Pancreas (tissue), 10 donors: ENCODE measurements at regions not wholly inside any gene's neighbourhood (a gene's known extent, or its start where the extent isn't known, plus 50 kb on each side); places are given as distances from the start of the nearest gene placed in this dataset.
"Not testable (repeated sequence)": the region's sequence is repeated elsewhere in the genome, so short reads cannot be mapped to it uniquely, and the experiment has no call there.

Experiments
- ATAC-seq, 4 donors: fragments of 200-7000 bp; cut with Tn5 transposase; one replicate each; pipeline versions ENCODE4 v1.8.0 to v1.9.1; 2020; ENCODE audit warnings: mild to moderate bottlenecking in 4 of 4, moderate library complexity in 4 of 4
- DNase-seq, 6 donors: peaks; one replicate each; pipeline ENCODE4 v3.0.0-alpha.2; 2020
- FAIRE-seq: peaks from 2 replicates; lab custom pipeline; 2012; peaks lifted over from hg19 to GRCh38; lab: Jason Lieb, UNC
- H3K27ac ChIP-seq, 4 donors: fragments of 200-600 bp; sonication (generic); 1 replicate in 3 of 4; 2 replicates in 1 of 4; pipeline versions ENCODE4 v1.5.0 to v1.8.0; 2020
- H3K27me3 ChIP-seq, 4 donors: fragments of 200-600 bp; one replicate each; pipeline ENCODE4 v1.8.0; 2021
- H3K36me3 ChIP-seq, 3 donors: fragments of 200-600 bp; sonication (generic) in 1 of 3; one replicate each; pipeline versions ENCODE4 v1.5.0 to v1.8.0; 2020 to 2021
- H3K4me1 ChIP-seq, 3 donors: fragments of 200-600 bp; one replicate each; pipeline ENCODE4 v1.8.0; 2021
- H3K4me3 ChIP-seq, 4 donors: fragments of 200-600 bp; sonication (generic) in 2 of 4; one replicate each; pipeline versions ENCODE4 v1.5.0 to v1.8.0; 2020 to 2021
- H3K9me3 ChIP-seq, 4 donors: fragments of 200-600 bp; one replicate each; pipeline ENCODE4 v1.8.0; 2021
- WGBS, 2 donors: extraction: QIAGEN DNeasy Blood & Tissue Kit; methylation state at CpG; one replicate each; pipeline ENCODE4 v1.1.7; 2013; 5-methylcytosine and 5-hydroxymethylcytosine counted together
- intact Hi-C, 3 donors: fragments of 100-400 bp; cut with DNase I; formaldehyde crosslinking; loops; one replicate each; pipeline versions ENCODE4 v1.11.1 to v1.14.2; 2022
- TF ChIP-seq, protein P1 (sequence below), 4 donors: fragments of 200-600 bp; sonication (generic) in 3 of 4; IDR thresholded peaks; one replicate each; pipeline versions ENCODE4 v1.5.0 to v1.8.0; 2021; ENCODE audit warnings: antibody characterized with exemption in 4 of 4
- donor health status: healthy with polysubstance abuse.
- donor health status: DM: no; HTN: no; CAD: no; lungs with moderate emphysema.
- donor health status: DM: no; HTN: no; CAD: no.
- donor health status: control.
- donor health status: control.
- donor health status: Bipolar disorder and iron deficiency.
- donor health status: DM: yes; HTN: yes; CAD: no.
- donor health status: DM: no; HTN: no; CAD: no.
- donor health status: DM: no; HTN: no; CAD: no.
- donor health status: DM: yes; HTN: yes; CAD: no.

DNA sequence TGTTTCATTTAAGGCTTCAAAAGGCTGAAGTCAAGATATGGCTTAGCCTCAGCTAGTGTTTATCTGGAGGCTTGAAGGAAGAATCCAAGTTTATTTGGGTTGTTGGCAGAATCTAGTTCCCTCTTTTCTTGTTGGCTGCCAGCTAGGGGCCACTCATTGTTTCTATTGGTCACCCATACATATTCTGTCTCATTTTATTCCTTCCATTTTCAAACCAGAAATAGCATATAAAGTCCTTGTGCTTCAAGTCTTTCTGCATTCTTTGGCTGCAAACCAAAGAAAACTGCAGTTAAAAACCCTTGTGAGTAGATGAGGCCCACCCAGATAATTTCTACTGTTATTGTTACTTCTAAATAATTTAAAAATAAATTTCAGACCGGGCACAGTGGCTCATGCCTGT is 301.7 kb downstream of the OXSM start:
- DNase-seq, result no peak
- ATAC-seq, result no peak
- TF ChIP-seq, protein P1, sequence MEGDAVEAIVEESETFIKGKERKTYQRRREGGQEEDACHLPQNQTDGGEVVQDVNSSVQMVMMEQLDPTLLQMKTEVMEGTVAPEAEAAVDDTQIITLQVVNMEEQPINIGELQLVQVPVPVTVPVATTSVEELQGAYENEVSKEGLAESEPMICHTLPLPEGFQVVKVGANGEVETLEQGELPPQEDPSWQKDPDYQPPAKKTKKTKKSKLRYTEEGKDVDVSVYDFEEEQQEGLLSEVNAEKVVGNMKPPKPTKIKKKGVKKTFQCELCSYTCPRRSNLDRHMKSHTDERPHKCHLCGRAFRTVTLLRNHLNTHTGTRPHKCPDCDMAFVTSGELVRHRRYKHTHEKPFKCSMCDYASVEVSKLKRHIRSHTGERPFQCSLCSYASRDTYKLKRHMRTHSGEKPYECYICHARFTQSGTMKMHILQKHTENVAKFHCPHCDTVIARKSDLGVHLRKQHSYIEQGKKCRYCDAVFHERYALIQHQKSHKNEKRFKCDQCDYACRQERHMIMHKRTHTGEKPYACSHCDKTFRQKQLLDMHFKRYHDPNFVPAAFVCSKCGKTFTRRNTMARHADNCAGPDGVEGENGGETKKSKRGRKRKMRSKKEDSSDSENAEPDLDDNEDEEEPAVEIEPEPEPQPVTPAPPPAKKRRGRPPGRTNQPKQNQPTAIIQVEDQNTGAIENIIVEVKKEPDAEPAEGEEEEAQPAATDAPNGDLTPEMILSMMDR (IDR thresholded peaks at IDR 0.05), result no peak
- intact Hi-C loops, result no loop called here
- no peak overlapping the region for H3K27ac ChIP-seq
- no peak overlapping the region for H3K4me3 ChIP-seq
- no peaks in the 10 kb centered on the region for H3K9me3 ChIP-seq
- H3K27me3 ChIP-seq, result no peaks in the 10 kb centered on the region
- H3K36me3 ChIP-seq, result no peaks in the 10 kb centered on the region
- WGBS, 2 donors, result 34 to 36% methylated on average over 1 of the region's 1 CpG
- H3K4me1 ChIP-seq, result no peaks in the 10 kb centered on the region
- FAIRE-seq, result no peak

DNA sequence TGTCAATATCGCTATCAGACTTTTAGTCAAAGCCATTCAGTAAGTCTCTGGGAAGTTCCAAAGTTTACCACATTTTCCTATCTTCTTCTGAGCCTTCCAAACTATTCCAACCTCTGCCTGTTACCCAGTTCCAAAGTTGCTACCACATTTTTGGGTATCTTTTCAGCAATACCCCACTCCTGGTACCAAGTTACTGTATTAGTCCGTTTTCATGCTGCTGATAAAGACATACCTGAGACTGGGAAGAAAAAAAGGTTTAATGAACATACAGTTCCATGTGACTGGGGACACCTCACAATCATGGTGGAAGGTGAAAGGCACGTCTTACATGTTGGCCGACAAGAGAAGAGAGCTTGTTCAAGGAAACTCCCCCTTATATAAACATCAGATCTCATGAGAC is 307.2 kb downstream of the OXSM start:
- intact Hi-C loops, DNase-seq, FAIRE-seq, H3K9me3 ChIP-seq, H3K4me3 ChIP-seq, ATAC-seq, H3K27ac ChIP-seq, H3K36me3 ChIP-seq, H3K27me3 ChIP-seq, H3K4me1 ChIP-seq: not testable (repeated sequence)
- 73 to 86% methylated on average over 4 of the region's 4 CpGs for WGBS, 2 donors

DNA sequence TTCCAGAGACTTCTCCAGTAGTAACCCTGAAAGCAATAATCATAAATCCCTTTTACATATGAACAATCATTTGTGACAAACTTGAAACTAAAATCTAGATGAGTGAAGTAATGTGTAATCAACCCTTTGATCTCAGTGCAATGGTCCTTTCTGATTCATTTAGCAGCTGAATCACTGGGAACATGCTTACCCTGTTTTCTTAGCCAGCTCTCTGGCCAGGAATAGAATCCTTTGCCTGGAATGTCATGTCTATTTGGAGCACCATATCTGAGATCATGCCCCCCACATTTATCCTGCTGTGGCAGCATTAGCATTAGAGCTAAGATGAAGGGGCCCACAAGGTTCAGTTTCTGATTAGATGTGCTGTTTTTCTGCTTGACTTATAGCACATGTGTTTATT is 309.8 kb downstream of the OXSM start:
- TF ChIP-seq, protein P1 (IDR thresholded peaks at IDR 0.05), result no peak
- DNase-seq (no peak), ATAC-seq (peak in 1 of 4 donors; percentile 35), FAIRE-seq (no peak)
- no peaks in the 10 kb centered on the region for H3K27me3 ChIP-seq
- H3K4me3 ChIP-seq, result no peak overlapping the region
- H3K9me3 ChIP-seq, result no peaks in the 10 kb centered on the region
- intact Hi-C loops, result no loop called here
- H3K4me1 ChIP-seq, result no peaks in the 10 kb centered on the region
- H3K27ac ChIP-seq, result no peak overlapping the region
- no peaks in the 10 kb centered on the region for H3K36me3 ChIP-seq

DNA sequence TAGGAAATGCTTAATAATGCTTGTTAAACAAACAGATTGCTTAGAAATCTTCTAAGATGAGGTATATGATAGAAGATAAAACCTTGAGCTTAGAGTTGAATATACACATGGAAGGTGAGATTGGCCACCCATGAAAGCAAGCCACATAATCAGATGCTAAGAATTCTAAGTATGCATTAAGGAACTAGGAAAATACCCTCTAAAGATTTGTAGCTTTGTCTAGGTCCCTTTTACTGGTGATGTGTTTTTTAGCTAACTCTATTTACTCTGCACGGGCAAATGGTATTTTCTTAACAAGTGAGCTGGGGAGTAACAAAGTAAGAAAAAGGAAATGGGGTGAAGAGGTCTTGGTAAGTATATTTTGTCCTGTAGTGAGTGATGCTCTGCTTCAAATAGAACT is 310.3 kb downstream of the OXSM start:
- no peaks in the 10 kb centered on the region for H3K9me3 ChIP-seq
- H3K36me3 ChIP-seq, result no peaks in the 10 kb centered on the region
- TF ChIP-seq, protein P1 (IDR thresholded peaks at IDR 0.05), result no peak
- no peak for FAIRE-seq
- H3K27ac ChIP-seq, result no peak overlapping the region
- no peak for ATAC-seq
- no peak overlapping the region for H3K4me3 ChIP-seq
- intact Hi-C loops, result no loop called here
- H3K4me1 ChIP-seq, result no peaks in the 10 kb centered on the region
- no peak for DNase-seq
- H3K27me3 ChIP-seq, result no peaks in the 10 kb centered on the region
- 41 to 63% methylated on average over 1 of the region's 1 CpG for WGBS, 2 donors

DNA sequence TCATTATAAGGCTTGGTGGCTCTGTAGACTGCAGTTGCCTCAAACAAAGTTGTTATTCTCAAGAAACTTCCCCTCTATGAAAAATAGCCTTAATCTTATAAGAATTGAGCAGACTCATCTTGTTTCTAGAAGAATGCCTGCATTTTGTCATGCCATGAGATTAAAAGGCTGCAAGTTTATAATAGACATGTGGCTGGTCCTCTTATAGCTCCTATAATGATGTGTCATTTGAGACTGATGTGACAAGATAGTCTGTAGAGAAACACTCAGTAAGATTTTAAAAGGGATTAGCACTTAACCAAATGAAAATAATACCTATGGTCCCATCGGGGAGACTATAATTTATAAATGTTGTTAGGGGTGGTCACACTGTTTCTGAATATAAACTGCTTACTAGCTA is 312.5 kb downstream of the OXSM start:
- intact Hi-C loops, result no loop called here
- Histone ChIP-seq H3K36me3 (no peaks in the 10 kb centered on the region), H3K9me3 (no peaks in the 10 kb centered on the region), H3K4me1 (no peaks in the 10 kb centered on the region), H3K4me3 (no peak overlapping the region), H3K27ac (no peak overlapping the region), H3K27me3 (no peaks in the 10 kb centered on the region)
- ATAC-seq (no peak), DNase-seq (no peak), FAIRE-seq (no peak)
- TF ChIP-seq, protein P1 (IDR thresholded peaks at IDR 0.05), result no peak
- 55 to 70% methylated on average over 1 of the region's 1 CpG for WGBS, 2 donors

DNA sequence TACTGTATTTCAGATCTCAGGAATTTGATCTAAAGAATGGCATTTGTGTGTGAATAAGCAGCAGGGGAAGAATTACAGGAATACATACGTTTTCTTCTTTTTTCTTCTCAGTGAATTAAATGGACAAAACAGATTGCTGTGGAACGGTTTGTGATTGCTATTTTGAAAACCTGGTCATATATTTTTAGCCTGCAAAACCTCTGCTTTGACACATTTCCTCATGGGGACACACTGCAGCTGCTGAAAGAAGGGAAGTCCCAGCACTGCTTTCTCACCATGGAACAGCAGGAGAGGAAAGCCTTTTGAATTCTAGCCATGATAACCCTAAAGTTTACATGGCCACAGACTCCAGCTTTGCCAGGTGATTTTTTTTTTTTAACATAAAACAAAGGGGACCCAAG is 315.0 kb downstream of the OXSM start:
- Histone ChIP-seq H3K4me1 (no peaks in the 10 kb centered on the region), H3K27ac (no peak overlapping the region), H3K36me3 (no peaks in the 10 kb centered on the region), H3K4me3 (no peak overlapping the region), H3K27me3 (no peaks in the 10 kb centered on the region), H3K9me3 (no peaks in the 10 kb centered on the region)
- no peak for ATAC-seq
- 15 to 16% methylated on average over 2 of the region's 2 CpGs for WGBS, 2 donors
- no peak for FAIRE-seq
- intact Hi-C loops, result no loop called here
- TF ChIP-seq, protein P1 (IDR thresholded peaks at IDR 0.05), result no peak
- no peak for DNase-seq
